Osteocyte (in vitro differentiated cells): ENCODE measurements at regions not wholly inside any gene's neighbourhood (a gene's known extent, or its start where the extent isn't known, plus 50 kb on each side); places are given as distances from the start of the nearest gene placed in this dataset.
A peak's percentile ranks its signal among the peaks of the same experiment; 100 is the strongest.

Experiments
- DNase-seq: peaks from one replicate; pipeline ENCODE4 v3.0.0; 2021; ENCODE audit warnings: mixed read lengths; ENCODE audit not compliant: unreplicated experiment; ENCODE audit errors: extremely low spot score
- H3K27ac Mint-ChIP-seq: one replicate; pipeline ENCODE4 v1.8.0; 2021; ENCODE audit warnings: mild to moderate bottlenecking, mixed read lengths; ENCODE audit not compliant: unreplicated experiment
- H3K27me3 Mint-ChIP-seq: one replicate; pipeline ENCODE4 v1.8.0; 2021; ENCODE audit warnings: mixed read lengths; ENCODE audit not compliant: unreplicated experiment
- H3K36me3 Mint-ChIP-seq: one replicate; pipeline ENCODE4 v1.8.0; 2021; ENCODE audit warnings: mixed read lengths; ENCODE audit not compliant: unreplicated experiment
- H3K4me1 Mint-ChIP-seq: one replicate; pipeline ENCODE4 v1.8.0; 2021; ENCODE audit warnings: mixed read lengths; ENCODE audit not compliant: unreplicated experiment
- H3K4me3 Mint-ChIP-seq: one replicate; pipeline ENCODE4 v1.8.0; 2021; ENCODE audit warnings: mild to moderate bottlenecking, moderate library complexity, mixed read lengths; ENCODE audit not compliant: unreplicated experiment
- H3K9me3 Mint-ChIP-seq: one replicate; pipeline ENCODE4 v1.8.0; 2021; ENCODE audit warnings: mixed read lengths; ENCODE audit not compliant: unreplicated experiment
- TF ChIP-seq, protein P1 (sequence below): fragments of 200-600 bp; sonication (generic); IDR thresholded peaks from 2 replicates; pipeline ENCODE4 v1.5.0; 2021; ENCODE audit warnings: antibody characterized with exemption, mild to moderate bottlenecking, moderate library complexity

DNA sequence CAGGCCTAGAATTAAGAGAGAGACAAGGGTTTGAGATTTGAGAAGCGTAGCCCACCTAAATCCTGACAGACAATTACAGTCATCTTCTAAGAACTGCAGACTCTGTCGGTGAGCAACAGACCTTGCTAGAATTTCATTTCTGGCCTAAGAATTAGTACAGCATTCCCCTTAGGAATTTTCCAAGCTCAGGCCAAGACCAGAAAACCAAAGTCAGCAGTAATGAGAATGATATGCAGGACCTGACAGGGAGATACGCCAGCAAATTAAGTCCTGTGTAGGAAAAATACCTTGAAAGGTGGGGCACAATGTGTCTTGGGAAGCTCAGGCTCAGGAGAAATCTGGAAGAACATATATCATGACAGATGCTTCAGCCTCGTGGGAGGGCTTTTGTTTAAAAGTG lies 52.7 kb upstream of the HERPUD2 start:
- no peak for DNase-seq
- H3K27ac Mint-ChIP-seq, result no peak overlapping the region
- peaks cover 6% of the 10 kb centered on the region for H3K9me3 Mint-ChIP-seq
- H3K36me3 Mint-ChIP-seq, result peaks cover 3% of the 10 kb centered on the region
- no peak overlapping the region for H3K4me3 Mint-ChIP-seq
- H3K27me3 Mint-ChIP-seq, result peaks cover 6% of the 10 kb centered on the region
- H3K4me1 Mint-ChIP-seq, result peaks cover 37% of the 10 kb centered on the region
- TF ChIP-seq, protein P1, sequence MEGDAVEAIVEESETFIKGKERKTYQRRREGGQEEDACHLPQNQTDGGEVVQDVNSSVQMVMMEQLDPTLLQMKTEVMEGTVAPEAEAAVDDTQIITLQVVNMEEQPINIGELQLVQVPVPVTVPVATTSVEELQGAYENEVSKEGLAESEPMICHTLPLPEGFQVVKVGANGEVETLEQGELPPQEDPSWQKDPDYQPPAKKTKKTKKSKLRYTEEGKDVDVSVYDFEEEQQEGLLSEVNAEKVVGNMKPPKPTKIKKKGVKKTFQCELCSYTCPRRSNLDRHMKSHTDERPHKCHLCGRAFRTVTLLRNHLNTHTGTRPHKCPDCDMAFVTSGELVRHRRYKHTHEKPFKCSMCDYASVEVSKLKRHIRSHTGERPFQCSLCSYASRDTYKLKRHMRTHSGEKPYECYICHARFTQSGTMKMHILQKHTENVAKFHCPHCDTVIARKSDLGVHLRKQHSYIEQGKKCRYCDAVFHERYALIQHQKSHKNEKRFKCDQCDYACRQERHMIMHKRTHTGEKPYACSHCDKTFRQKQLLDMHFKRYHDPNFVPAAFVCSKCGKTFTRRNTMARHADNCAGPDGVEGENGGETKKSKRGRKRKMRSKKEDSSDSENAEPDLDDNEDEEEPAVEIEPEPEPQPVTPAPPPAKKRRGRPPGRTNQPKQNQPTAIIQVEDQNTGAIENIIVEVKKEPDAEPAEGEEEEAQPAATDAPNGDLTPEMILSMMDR, result no peak

DNA sequence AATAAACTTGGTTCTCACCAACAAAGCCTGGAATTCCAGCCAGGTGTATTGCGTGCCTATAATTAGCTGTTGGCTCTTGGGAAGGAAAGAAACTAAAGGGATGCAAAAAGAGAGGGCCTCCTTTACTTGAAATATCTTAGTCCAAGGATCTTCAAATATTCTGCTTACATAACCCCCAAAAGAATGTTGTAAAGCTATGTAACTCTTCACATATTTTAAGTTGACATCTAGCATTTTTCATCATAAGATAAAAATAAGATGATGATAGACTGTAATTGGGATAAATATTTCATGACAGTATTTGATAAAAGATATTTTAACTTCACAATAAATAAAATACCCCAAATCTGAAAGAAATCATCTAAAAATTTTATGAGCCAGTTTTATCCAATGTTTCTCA lies 52.5 kb upstream of the SEPTIN7 start:
- Mint-ChIP-seq H3K27ac (peak overlapping the region; percentile 61), H3K9me3 (peaks cover 6% of the 10 kb centered on the region), H3K36me3 (peaks cover 3% of the 10 kb centered on the region), H3K4me3 (no peak overlapping the region), H3K4me1 (peaks cover 37% of the 10 kb centered on the region), H3K27me3 (peaks cover 5% of the 10 kb centered on the region)
- no peak for DNase-seq
- TF ChIP-seq, protein P1, result no peak

DNA sequence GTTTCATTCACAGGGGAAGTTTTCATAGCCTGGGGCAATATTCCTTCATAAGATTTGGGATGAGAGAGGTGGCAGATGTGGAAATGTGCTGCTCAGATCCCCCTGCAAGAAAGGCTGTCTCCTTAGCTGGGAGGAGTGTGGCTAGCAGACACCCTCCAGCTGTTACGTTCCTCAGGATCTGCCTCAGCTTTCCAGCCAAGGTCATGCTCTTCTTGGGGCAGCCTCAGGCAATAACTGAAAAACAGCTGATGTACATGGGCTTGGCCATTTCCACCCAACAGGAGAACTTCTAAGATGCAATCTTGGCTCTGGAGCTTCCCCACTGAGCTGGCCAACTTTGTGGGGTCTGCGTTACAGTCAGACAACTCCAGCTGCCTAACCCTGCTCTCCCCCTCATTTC lies 51.3 kb upstream of the SEPTIN7 start:
- no peaks in the 10 kb centered on the region for H3K36me3 Mint-ChIP-seq
- no peak overlapping the region for H3K4me3 Mint-ChIP-seq
- DNase-seq, result no peak
- no peaks in the 10 kb centered on the region for H3K27me3 Mint-ChIP-seq
- peaks cover 37% of the 10 kb centered on the region for H3K4me1 Mint-ChIP-seq
- TF ChIP-seq, protein P1, result no peak
- H3K27ac Mint-ChIP-seq, result peak overlapping the region; percentile 42
- H3K9me3 Mint-ChIP-seq, result no peaks in the 10 kb centered on the region
